Upper lobe of right lung (tissue), 1 donor: ENCODE measurements at regions not wholly inside any gene's neighbourhood (a gene's known extent, or its start where the extent isn't known, plus 50 kb on each side); places are given as distances from the start of the nearest gene placed in this dataset.
"Not testable (repeated sequence)": the region's sequence is repeated elsewhere in the genome, so short reads cannot be mapped to it uniquely, and the experiment has no call there.

Experiments
- ATAC-seq: fragments of 200-7000 bp; cut with Tn5 transposase; one replicate; pipeline ENCODE4 v1.9.1; 2020; ENCODE audit warnings: mild to moderate bottlenecking, moderate library complexity
- DNase-seq: peaks from one replicate; pipeline ENCODE4 v3.0.0-alpha.2; 2020
- H3K27ac ChIP-seq: fragments of 200-600 bp; one replicate; pipeline ENCODE4 v1.8.0; 2022
- H3K27me3 ChIP-seq: fragments of 200-600 bp; one replicate; pipeline ENCODE4 v1.8.0; 2022; ENCODE audit warnings: mild to moderate bottlenecking
- H3K36me3 ChIP-seq: fragments of 200-600 bp; one replicate; pipeline ENCODE4 v1.8.0; 2022
- H3K4me1 ChIP-seq: fragments of 200-600 bp; one replicate; pipeline ENCODE4 v1.8.0; 2022
- H3K4me3 ChIP-seq: fragments of 200-600 bp; one replicate; pipeline ENCODE4 v1.8.0; 2022; ENCODE audit warnings: mild to moderate bottlenecking
- H3K9me3 ChIP-seq: fragments of 200-600 bp; one replicate; pipeline ENCODE4 v1.8.0; 2022
- CTCF ChIP-seq: fragments of 200-600 bp; IDR thresholded peaks from one replicate; pipeline ENCODE4 v1.8.0; 2022; ENCODE audit warnings: antibody characterized with exemption
- intact Hi-C: fragments of 100-400 bp; cut with DNase I; formaldehyde crosslinking; loops from one replicate; pipeline ENCODE4 v1.11.0; 2022
- donor health status: DM: no; HTN: yes; CAD: no; lungs with severe emphysema.

GRCh38 chr1:119210296-119210649 is 69.8 kb upstream of the WARS2 start:
- H3K4me3 ChIP-seq = no peak overlapping the region
- intact Hi-C loops = no loop called here
- H3K4me1 ChIP-seq = no peaks in the 10 kb centered on the region
- no peaks in the 10 kb centered on the region for H3K27me3 ChIP-seq
- ATAC-seq = no peak
- no peaks in the 10 kb centered on the region for H3K9me3 ChIP-seq
- no peaks in the 10 kb centered on the region for H3K36me3 ChIP-seq
- H3K27ac ChIP-seq = no peak overlapping the region
- DNase-seq = no peak
- no peak for TF ChIP-seq CTCF

- H3K4me3 ChIP-seq, H3K36me3 ChIP-seq, H3K4me1 ChIP-seq, H3K27ac ChIP-seq, H3K27me3 ChIP-seq, intact Hi-C loops, DNase-seq, ATAC-seq, H3K9me3 ChIP-seq: not testable (repeated sequence)
Measured at GRCh38 chr1:119213213-119213612, 72.8 kb upstream of the WARS2 start.

- ATAC-seq, intact Hi-C loops, DNase-seq, H3K9me3 ChIP-seq, H3K27ac ChIP-seq, H3K36me3 ChIP-seq, H3K4me3 ChIP-seq, H3K27me3 ChIP-seq, H3K4me1 ChIP-seq: not testable (repeated sequence)
Measured at GRCh38 chr1:119214961-119215360, 74.5 kb upstream of the WARS2 start.

- Histone ChIP-seq H3K4me3 (no peak overlapping the region), H3K4me1 (no peaks in the 10 kb centered on the region), H3K27me3 (no peaks in the 10 kb centered on the region), H3K9me3 (no peaks in the 10 kb centered on the region), H3K27ac (no peak overlapping the region), H3K36me3 (no peaks in the 10 kb centered on the region)
- intact Hi-C loops = no loop called here
- DNase-seq = no peak
- ATAC-seq = no peak
- no peak for TF ChIP-seq CTCF
Measured at GRCh38 chr1:119217309-119217828, 76.9 kb upstream of the WARS2 start.

GRCh38 chr1:119219711-119220110 is 79.3 kb upstream of the WARS2 start:
- Histone ChIP-seq H3K4me1 (no peaks in the 10 kb centered on the region), H3K4me3 (no peak overlapping the region), H3K27ac (no peak overlapping the region), H3K27me3 (no peaks in the 10 kb centered on the region), H3K9me3 (no peaks in the 10 kb centered on the region), H3K36me3 (no peaks in the 10 kb centered on the region)
- no peak for TF ChIP-seq CTCF
- DNase-seq (no peak), ATAC-seq (no peak)
- intact Hi-C loops = no loop called here

- H3K36me3 ChIP-seq = no peaks in the 10 kb centered on the region
- TF ChIP-seq CTCF = no peak
- no peak for DNase-seq
- intact Hi-C loops = no loop called here
- no peak overlapping the region for H3K27ac ChIP-seq
- no peak for ATAC-seq
- H3K27me3 ChIP-seq = no peaks in the 10 kb centered on the region
- H3K4me3 ChIP-seq = no peak overlapping the region
- H3K4me1 ChIP-seq = no peaks in the 10 kb centered on the region
- H3K9me3 ChIP-seq = no peaks in the 10 kb centered on the region
Measured at GRCh38 chr1:119220991-119221390, 80.5 kb upstream of the WARS2 start.

GRCh38 chr1:119222271-119222670 is 81.8 kb upstream of the WARS2 start:
- no peaks in the 10 kb centered on the region for H3K36me3 ChIP-seq
- no peak overlapping the region for H3K4me3 ChIP-seq
- ATAC-seq (no peak), DNase-seq (no peak)
- no peaks in the 10 kb centered on the region for H3K4me1 ChIP-seq
- H3K27me3 ChIP-seq = no peaks in the 10 kb centered on the region
- intact Hi-C loops = no loop called here
- no peak for TF ChIP-seq CTCF
- H3K27ac ChIP-seq = no peak overlapping the region
- H3K9me3 ChIP-seq = no peaks in the 10 kb centered on the region
